Karpas-422 (cell line): ENCODE measurements at regions not wholly inside any gene's neighbourhood (a gene's known extent, or its start where the extent isn't known, plus 50 kb on each side); places are given as distances from the start of the nearest gene placed in this dataset.
"Not testable (repeated sequence)": the region's sequence is repeated elsewhere in the genome, so short reads cannot be mapped to it uniquely, and the experiment has no call there.

Experiments
- DNase-seq: peaks from one replicate; pipeline ENCODE4 v3.0.0-alpha.2; 2015
- H2AFZ ChIP-seq: fragments of 200-600 bp; sonication (generic); 2 replicates; pipeline ENCODE4 v1.6.1; 2014; ENCODE audit warnings: antibody characterized with exemption, low read length, mixed read lengths
- H3K27ac ChIP-seq: fragments of 200-600 bp; sonication (generic); 2 replicates; pipeline ENCODE4 v1.5.1; 2014; ENCODE audit warnings: mild to moderate bottlenecking, low read length, moderate library complexity
- H3K27me3 ChIP-seq: fragments of 200-600 bp; sonication (generic); 2 replicates; pipeline ENCODE4 v1.6.1; 2014; ENCODE audit warnings: low read length, mixed read lengths
- H3K36me3 ChIP-seq: fragments of 200-600 bp; sonication (generic); 2 replicates; pipeline ENCODE4 v1.6.1; 2014; ENCODE audit warnings: low read length, mixed read lengths; ENCODE audit not compliant: insufficient read depth
- H3K4me1 ChIP-seq: fragments of 200-600 bp; sonication (generic); 2 replicates; pipeline ENCODE4 v1.6.1; 2014; ENCODE audit warnings: mild to moderate bottlenecking, low read length, mixed read lengths
- H3K4me2 ChIP-seq: fragments of 200-600 bp; sonication (generic); 2 replicates; pipeline ENCODE4 v1.6.1; 2014; ENCODE audit warnings: low read length, low read depth, mild to moderate bottlenecking; ENCODE audit not compliant: poor library complexity, severe bottlenecking
- H3K4me3 ChIP-seq: fragments of 200-600 bp; sonication (generic); 2 replicates; pipeline ENCODE4 v1.5.1; 2014; ENCODE audit warnings: mild to moderate bottlenecking, antibody characterized with exemption, low read length, mixed read lengths
- H3K79me2 ChIP-seq: fragments of 200-600 bp; sonication (generic); 2 replicates; pipeline ENCODE4 v1.6.1; 2014; ENCODE audit warnings: mild to moderate bottlenecking, low read length, mixed read lengths
- H3K9ac ChIP-seq: fragments of 200-600 bp; sonication (generic); 2 replicates; pipeline ENCODE4 v1.6.0; 2014; ENCODE audit warnings: low read length
- H3K9me2 ChIP-seq: fragments of 200-600 bp; sonication (generic), shearing (Covaris generic); replicated peaks from 2 replicates; pipeline ENCODE4 v1.6.0; 2014; ENCODE audit warnings: mild to moderate bottlenecking, low read length, moderate library complexity; ENCODE audit not compliant: insufficient read depth
- H3K9me3 ChIP-seq: fragments of 300-700, 200-600 bp; sonication (generic); 2 replicates; pipeline ENCODE4 v1.6.1; 2014; ENCODE audit warnings: low read length, mixed read lengths
- H4K20me1 ChIP-seq: fragments of 200-600 bp; sonication (generic); 2 replicates; pipeline ENCODE4 v1.6.1; 2014; ENCODE audit warnings: mild to moderate bottlenecking, antibody characterized with exemption, low read length, low read depth; ENCODE audit not compliant: insufficient read depth

DNA sequence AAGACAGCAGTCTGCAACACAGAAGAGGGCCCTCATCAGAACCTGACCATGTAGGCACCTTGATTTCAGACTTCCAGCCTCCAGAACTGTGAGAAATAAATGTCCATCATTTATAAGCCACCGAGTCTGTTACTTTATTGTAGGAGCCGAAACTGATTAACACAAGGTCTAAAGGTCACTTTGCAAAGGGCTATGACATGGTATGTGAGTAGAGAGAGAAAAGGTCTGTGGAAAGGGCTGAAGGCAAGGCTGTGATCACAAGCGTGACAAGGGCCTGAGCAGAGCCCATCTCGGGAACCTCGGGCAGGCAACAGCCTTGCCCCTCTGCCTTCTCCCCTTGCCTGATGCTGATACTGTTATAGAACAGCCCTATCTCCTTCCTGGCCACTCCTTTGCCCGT, 73.4 kb upstream of the TEAD1 start:
- peak; percentile 30 for DNase-seq
- Histone ChIP-seq H3K4me2 (no peak overlapping the region), H4K20me1 (no peaks in the 10 kb centered on the region), H2AFZ (no peak overlapping the region), H3K27ac (no peak overlapping the region), H3K9me3 (no peaks in the 10 kb centered on the region), H3K27me3 (no peaks in the 10 kb centered on the region), H3K9me2 (no peaks in the 10 kb centered on the region), H3K4me1 (no peaks in the 10 kb centered on the region), H3K4me3 (no peak overlapping the region), H3K9ac (no peak overlapping the region), H3K79me2 (no peaks in the 10 kb centered on the region), H3K36me3 (no peaks in the 10 kb centered on the region)

DNA sequence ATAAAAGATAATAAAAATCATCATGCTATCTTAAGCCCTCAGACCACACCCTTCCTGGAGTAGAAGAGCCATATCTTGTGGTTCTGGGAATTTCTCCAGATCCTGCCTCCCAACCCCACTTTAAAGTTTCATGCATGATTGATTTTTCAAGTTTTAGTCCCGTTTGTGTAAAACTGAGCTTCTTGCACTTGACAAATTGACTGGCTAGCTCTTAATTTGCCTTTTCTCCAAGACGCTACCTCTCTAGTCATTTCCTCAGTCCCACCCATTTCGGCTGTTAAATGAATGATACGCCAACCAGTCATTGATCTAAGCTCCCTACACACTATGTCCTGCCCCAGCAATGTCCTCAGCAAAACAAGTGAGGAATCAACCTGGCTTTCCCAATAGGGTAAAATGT, 71.8 kb upstream of the TEAD1 start:
- H3K9me2 ChIP-seq, result no peaks in the 10 kb centered on the region
- no peaks in the 10 kb centered on the region for H3K9me3 ChIP-seq
- DNase-seq, result peak; percentile 22
- H3K4me3 ChIP-seq, result no peak overlapping the region
- no peaks in the 10 kb centered on the region for H3K79me2 ChIP-seq
- H2AFZ ChIP-seq, result no peak overlapping the region
- H3K36me3 ChIP-seq, result no peaks in the 10 kb centered on the region
- H3K27me3 ChIP-seq, result no peaks in the 10 kb centered on the region
- no peaks in the 10 kb centered on the region for H3K4me1 ChIP-seq
- H3K4me2 ChIP-seq, result no peak overlapping the region
- H3K9ac ChIP-seq, result no peak overlapping the region
- H3K27ac ChIP-seq, result no peak overlapping the region
- H4K20me1 ChIP-seq, result no peaks in the 10 kb centered on the region

DNA sequence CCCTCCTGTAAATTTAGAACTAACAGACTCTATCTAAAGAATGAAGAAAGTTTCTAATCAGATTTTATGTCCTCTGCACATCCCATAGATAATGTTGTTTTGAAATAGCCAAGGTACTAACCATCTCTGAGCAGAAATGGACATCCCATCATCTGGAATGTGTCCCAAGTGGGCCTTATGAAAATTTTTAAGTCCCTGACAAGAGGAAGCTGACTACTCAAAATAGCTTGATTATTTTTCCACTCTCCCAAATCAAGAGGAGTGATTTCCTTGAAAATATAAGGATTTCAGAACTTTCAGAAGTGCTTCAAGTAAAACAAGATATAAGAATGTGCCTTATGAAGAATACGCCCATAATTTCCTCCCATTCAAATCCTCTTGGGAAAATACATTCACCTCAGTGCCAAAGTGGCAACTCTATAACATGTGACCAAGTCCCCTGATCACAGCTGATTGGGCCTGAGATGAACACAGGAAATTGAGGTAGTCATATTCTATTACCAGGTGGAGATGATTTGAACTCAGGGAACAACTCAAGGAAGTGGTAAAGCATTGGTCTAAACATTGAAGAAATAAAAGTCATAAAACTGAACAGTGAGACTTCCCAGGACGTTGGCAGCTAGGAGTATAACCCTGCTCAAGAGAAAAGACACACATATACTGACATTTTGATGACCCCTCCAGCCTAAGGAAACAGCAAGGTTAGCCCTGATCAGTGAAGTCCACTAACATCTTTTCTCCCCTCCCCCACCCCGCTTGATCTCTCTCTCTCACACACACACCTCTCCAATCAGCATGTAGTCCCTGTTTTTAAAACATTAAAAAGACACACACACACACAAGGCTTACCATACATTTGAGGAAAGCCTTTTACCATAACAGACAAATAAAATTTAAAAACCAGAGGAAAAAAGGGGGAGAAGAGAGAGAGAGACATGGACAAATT, 70.8 kb upstream of the TEAD1 start:
- Histone ChIP-seq H3K27ac (no peak overlapping the region), H3K4me1 (no peaks in the 10 kb centered on the region), H3K79me2 (no peaks in the 10 kb centered on the region), H3K9ac (no peak overlapping the region), H2AFZ (no peak overlapping the region), H3K9me2 (no peaks in the 10 kb centered on the region), H3K4me3 (no peak overlapping the region), H3K4me2 (no peak overlapping the region), H3K9me3 (no peaks in the 10 kb centered on the region), H4K20me1 (no peaks in the 10 kb centered on the region), H3K27me3 (no peaks in the 10 kb centered on the region), H3K36me3 (no peaks in the 10 kb centered on the region)
- DNase-seq, result no peak

DNA sequence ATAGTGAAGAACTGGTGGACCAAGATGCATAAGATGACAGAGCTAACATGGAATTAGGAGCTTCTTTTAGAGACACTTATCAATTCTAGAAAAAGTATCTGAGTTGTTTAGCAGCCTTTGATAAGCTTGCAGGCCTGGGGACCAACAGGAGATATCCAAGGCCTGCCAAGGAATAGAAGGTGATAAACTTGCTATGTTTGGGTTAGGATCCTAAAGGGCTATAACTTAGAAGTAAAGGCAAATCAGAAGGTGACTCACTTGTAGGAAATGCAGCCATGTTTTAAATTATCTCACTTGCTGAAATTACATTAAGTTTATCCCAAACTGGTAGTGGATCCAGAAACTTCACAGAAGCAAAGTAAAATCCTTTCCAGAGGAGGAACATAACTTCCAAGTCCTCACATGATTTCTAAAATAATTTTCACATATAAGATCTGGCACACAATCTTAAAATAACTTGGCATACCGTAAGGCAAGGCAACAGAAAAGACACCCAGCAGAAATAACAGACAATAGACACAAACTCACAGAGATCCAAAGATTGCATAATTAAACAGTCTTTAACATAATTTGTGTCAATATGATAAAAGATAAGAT, 69.6 kb upstream of the TEAD1 start:
- H3K9ac ChIP-seq, result no peak overlapping the region
- H4K20me1 ChIP-seq, result no peaks in the 10 kb centered on the region
- H3K9me2 ChIP-seq, result no peaks in the 10 kb centered on the region
- H3K36me3 ChIP-seq, result no peaks in the 10 kb centered on the region
- H3K27me3 ChIP-seq, result no peaks in the 10 kb centered on the region
- no peak for DNase-seq
- H3K4me2 ChIP-seq, result no peak overlapping the region
- no peaks in the 10 kb centered on the region for H3K4me1 ChIP-seq
- no peak overlapping the region for H3K27ac ChIP-seq
- H2AFZ ChIP-seq, result no peak overlapping the region
- no peaks in the 10 kb centered on the region for H3K9me3 ChIP-seq
- no peaks in the 10 kb centered on the region for H3K79me2 ChIP-seq
- no peak overlapping the region for H3K4me3 ChIP-seq

DNA sequence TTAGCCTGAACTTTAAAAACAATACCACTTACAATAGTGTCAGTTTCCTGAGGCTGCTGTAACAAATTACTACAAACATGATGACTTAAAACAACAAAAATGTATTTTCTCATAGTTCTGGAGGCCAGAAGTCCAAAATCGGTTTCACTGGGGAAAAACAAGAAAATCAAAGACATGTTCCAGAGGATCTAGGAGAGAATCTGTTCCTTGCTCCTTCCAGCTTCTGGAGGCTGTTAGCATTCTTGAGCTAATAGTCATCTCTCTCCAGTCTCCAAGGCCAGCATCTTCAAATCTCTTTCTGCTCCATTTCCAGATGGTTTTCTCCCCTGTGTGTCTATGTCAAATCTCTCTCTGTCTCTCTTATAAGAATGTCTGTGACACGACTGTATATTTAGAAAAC, 67.6 kb upstream of the TEAD1 start:
- no peaks in the 10 kb centered on the region for H3K27me3 ChIP-seq
- no peaks in the 10 kb centered on the region for H3K36me3 ChIP-seq
- H3K4me2 ChIP-seq, result no peak overlapping the region
- no peaks in the 10 kb centered on the region for H3K9me3 ChIP-seq
- H3K79me2 ChIP-seq, result no peaks in the 10 kb centered on the region
- no peak overlapping the region for H2AFZ ChIP-seq
- H4K20me1 ChIP-seq, result no peaks in the 10 kb centered on the region
- no peak overlapping the region for H3K27ac ChIP-seq
- H3K9me2 ChIP-seq, result no peaks in the 10 kb centered on the region
- no peaks in the 10 kb centered on the region for H3K4me1 ChIP-seq
- H3K9ac ChIP-seq, result no peak overlapping the region
- DNase-seq, result no peak
- no peak overlapping the region for H3K4me3 ChIP-seq

DNA sequence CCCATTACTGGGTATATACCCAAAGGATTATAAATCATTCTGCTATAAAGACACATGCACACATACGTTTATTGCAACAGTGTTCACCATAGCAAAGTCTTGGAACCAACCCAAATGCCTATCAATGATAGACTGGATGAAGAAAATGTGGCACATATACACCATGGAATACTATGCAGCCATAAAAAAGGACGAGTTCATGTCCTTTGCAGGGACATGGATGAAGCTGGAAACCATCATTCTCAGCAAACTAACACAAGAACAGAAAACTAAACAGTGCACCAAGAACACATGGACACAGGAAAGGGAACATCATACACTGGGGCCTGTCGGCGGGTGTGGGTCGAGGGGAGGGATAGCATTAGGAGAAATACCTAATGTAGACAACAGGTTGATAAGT, 65.5 kb upstream of the TEAD1 start:
- H3K4me3 ChIP-seq, H3K27ac ChIP-seq, H3K9ac ChIP-seq, H3K4me1 ChIP-seq, H3K9me3 ChIP-seq, H3K27me3 ChIP-seq, H3K79me2 ChIP-seq, H3K4me2 ChIP-seq, H3K36me3 ChIP-seq, H2AFZ ChIP-seq, H4K20me1 ChIP-seq, DNase-seq, H3K9me2 ChIP-seq: not testable (repeated sequence)

DNA sequence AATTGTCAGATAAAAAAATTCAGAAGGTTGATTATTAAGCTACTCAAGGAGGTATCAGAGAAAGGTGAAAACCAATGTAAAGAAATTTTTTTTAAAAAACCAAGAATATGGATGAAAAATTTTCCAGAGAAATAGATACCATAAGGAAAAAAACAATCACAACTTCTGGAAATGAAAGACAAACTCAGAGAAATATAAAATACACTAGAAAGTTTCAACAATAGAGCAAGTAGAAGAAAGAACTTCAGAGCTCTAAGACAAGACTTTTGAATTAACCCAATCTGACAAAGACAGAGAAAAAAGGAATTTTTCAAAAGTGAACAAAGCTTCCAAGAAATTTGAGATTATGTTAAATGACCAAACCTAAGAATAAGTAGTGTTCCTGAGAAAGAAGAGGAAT, 62.9 kb upstream of the TEAD1 start:
- Histone ChIP-seq H3K79me2 (no peaks in the 10 kb centered on the region), H3K4me2 (no peak overlapping the region), H3K9me2 (no peaks in the 10 kb centered on the region), H3K4me1 (no peaks in the 10 kb centered on the region), H3K27me3 (0 out of 2 replicates have a peak, but pooled peaks cover 3% of the 10 kb centered on the region), H2AFZ (no peak overlapping the region), H3K9me3 (0 out of 2 replicates have a peak, but pooled peaks cover 5% of the 10 kb centered on the region), H3K36me3 (no peaks in the 10 kb centered on the region), H3K27ac (no peak overlapping the region), H4K20me1 (no peaks in the 10 kb centered on the region), H3K4me3 (no peak overlapping the region), H3K9ac (no peak overlapping the region)
- DNase-seq, result no peak

DNA sequence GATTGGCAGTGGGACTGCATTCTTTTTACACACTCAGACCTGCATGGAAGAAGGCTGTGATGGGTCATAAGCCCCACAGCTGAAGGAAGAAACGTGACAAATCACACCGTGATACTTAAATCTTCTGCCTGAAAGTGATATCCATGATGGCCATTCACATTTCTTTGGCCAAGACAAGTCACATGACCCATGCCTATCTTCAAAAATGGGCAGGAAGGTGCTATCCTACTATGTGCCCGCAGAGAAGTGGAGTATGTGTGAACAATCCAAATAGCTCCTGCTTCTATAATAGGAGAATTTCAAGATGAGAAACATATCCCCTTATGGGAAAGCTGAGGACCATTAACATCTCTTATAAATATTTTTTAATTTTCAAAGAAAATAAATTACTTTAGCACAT, 56.6 kb upstream of the TEAD1 start:
- Histone ChIP-seq H3K79me2 (no peaks in the 10 kb centered on the region), H3K9me3 (no peaks in the 10 kb centered on the region), H3K27me3 (no peaks in the 10 kb centered on the region), H2AFZ (no peak overlapping the region), H4K20me1 (no peaks in the 10 kb centered on the region), H3K9me2 (no peaks in the 10 kb centered on the region), H3K36me3 (no peaks in the 10 kb centered on the region), H3K4me1 (no peaks in the 10 kb centered on the region), H3K27ac (no peak overlapping the region), H3K4me2 (no peak overlapping the region), H3K9ac (no peak overlapping the region), H3K4me3 (no peak overlapping the region)
- no peak for DNase-seq
